Limb (tissue), 2 donors: ENCODE measurements at regions not wholly inside any gene's neighbourhood (a gene's known extent, or its start where the extent isn't known, plus 50 kb on each side); places are given as distances from the start of the nearest gene placed in this dataset.
A peak's percentile ranks its signal among the peaks of the same experiment; 100 is the strongest.

Experiments used
- DNase-seq, 2 donors: peaks; one replicate each; pipeline ENCODE4 v3.0.0-alpha.2; 2016; ENCODE audit errors: extremely low spot score in 2 of 2

- DNase-seq, result no peak
Measured at GRCh38 chr22:19621373-19622060, 92.8 kb upstream of the SEPTIN5 start.

GRCh38 chr22:19622061-19622441 is 92.3 kb upstream of the SEPTIN5 start:
- no peak for DNase-seq

GRCh38 chr22:19625331-19626041 is 88.8 kb upstream of the SEPTIN5 start:
- no peak for DNase-seq

GRCh38 chr22:19626042-19626587 is 88.2 kb upstream of the SEPTIN5 start:
- DNase-seq, result no peak

- DNase-seq, result no peak
Measured at GRCh38 chr22:19626666-19627065, 87.6 kb upstream of the SEPTIN5 start.

GRCh38 chr22:19628038-19628776 is 86.1 kb upstream of the SEPTIN5 start:
- DNase-seq, result no peak

- no peak for DNase-seq
Measured at GRCh38 chr22:19629331-19629719, 85.0 kb upstream of the SEPTIN5 start.

- DNase-seq, result peak; percentile 78 to 91
Measured at GRCh38 chr22:19629720-19630419, 84.4 kb upstream of the SEPTIN5 start.

- DNase-seq, result no peak
Measured at GRCh38 chr22:19630614-19631013, 83.7 kb upstream of the SEPTIN5 start.

- peak in 1 of 2 donors; percentile 16 for DNase-seq
Measured at GRCh38 chr22:19631899-19632667, 82.2 kb upstream of the SEPTIN5 start.

- no peak for DNase-seq
Measured at GRCh38 chr22:19632668-19633148, 81.6 kb upstream of the SEPTIN5 start.

- no peak for DNase-seq
Measured at GRCh38 chr22:19634226-19634975, 79.9 kb upstream of the SEPTIN5 start.

GRCh38 chr22:19635644-19636043 is 78.7 kb upstream of the SEPTIN5 start:
- no peak for DNase-seq

GRCh38 chr22:19636696-19637407 is 77.5 kb upstream of the SEPTIN5 start:
- no peak for DNase-seq

GRCh38 chr22:19637408-19638281 is 76.7 kb upstream of the SEPTIN5 start:
- no peak for DNase-seq

- DNase-seq, result no peak
Measured at GRCh38 chr22:19638282-19639015, 75.9 kb upstream of the SEPTIN5 start.

GRCh38 chr22:19639610-19640135 is 74.6 kb upstream of the SEPTIN5 start:
- no peak for DNase-seq
